T-cell (primary cell): ENCODE measurements at regions not wholly inside any gene's neighbourhood (a gene's known extent, or its start where the extent isn't known, plus 50 kb on each side); places are given as distances from the start of the nearest gene placed in this dataset.

Experiments used
- ATAC-seq, 4 experiments: fragments of 200-7000 bp in 3 of 4; fragments of 150-1000 bp in 1 of 4; cut with Tn5 transposase; replicated peaks in 1 of 4; 1 replicate in 3 of 4; 2 replicates in 1 of 4; pipeline ENCODE4 v1.10.0; 2021; ENCODE audit warnings: moderate library complexity in 3 of 4, mild to moderate bottlenecking in 2 of 4, moderate number of reproducible peaks in 1 of 4
- CTCF ChIA-PET, 2 donors: fragments of 300-600 bp; sonication (Branson Sonifier 250); formaldehyde crosslinking; loops; one replicate each; lab custom pipeline; 2022; ENCODE audit warnings: antibody characterized with exemption in 2 of 2; lab: Charles Lee
- POLR2A ChIA-PET, 2 donors: fragments of 300-600 bp; sonication (Branson Sonifier 250); formaldehyde crosslinking; loops; one replicate each; lab custom pipeline; 2022; ENCODE audit warnings: antibody characterized with exemption in 2 of 2; lab: Charles Lee
- DNase-seq, 35 experiments: peaks; one replicate each; pipeline versions ENCODE4 v3.0.0 to v3.0.0-alpha.2; 2013 to 2023
- H3K27ac ChIP-seq: one replicate; pipeline ENCODE4 v1.5.1; 2013; ENCODE audit warnings: low read length
- H3K27me3 ChIP-seq, 2 experiments: replicated peaks in 1 of 2; 1 replicate in 1 of 2; 2 replicates in 1 of 2; pipeline versions ENCODE4 v1.6.1 to v1.7.0; 2013; ENCODE audit warnings: low read length in 1 of 2, mixed read lengths in 1 of 2; ENCODE audit not compliant: control insufficient read depth in 2 of 2, insufficient read depth in 2 of 2; ENCODE audit errors: extremely low read depth in 1 of 2
- H3K36me3 ChIP-seq, 2 donors: 1 replicate in 1 of 2; 2 replicates in 1 of 2; pipeline versions ENCODE4 v1.6.1 to v1.7.0; 2013; ENCODE audit warnings: low read length in 1 of 2; ENCODE audit not compliant: control insufficient read depth in 2 of 2, insufficient read depth in 1 of 2; ENCODE audit errors: extremely low read depth in 1 of 2
- H3K4me1 ChIP-seq, 2 experiments: 1 replicate in 1 of 2; 2 replicates in 1 of 2; pipeline versions ENCODE4 v1.6.1 to v1.7.0; 2013; ENCODE audit warnings: low read length in 2 of 2, mixed read lengths in 1 of 2; ENCODE audit not compliant: insufficient read depth in 2 of 2, control insufficient read depth in 1 of 2; ENCODE audit errors: extremely low read depth in 1 of 2
- H3K4me3 ChIP-seq, 2 donors: 1 replicate in 1 of 2; 2 replicates in 1 of 2; pipeline versions ENCODE4 v1.5.1 to v1.7.0; 2013; ENCODE audit warnings: mild to moderate bottlenecking in 2 of 2, low read length in 1 of 2, moderate library complexity in 1 of 2; ENCODE audit not compliant: control insufficient read depth in 1 of 2; ENCODE audit errors: extremely low read depth in 1 of 2
- H3K9me3 ChIP-seq: 2 replicates; pipeline ENCODE4 v1.7.0; 2013
- H3K27ac Mint-ChIP-seq, 2 donors: one replicate each; pipeline ENCODE4 v1.8.0; 2020 to 2021; ENCODE audit warnings: mild to moderate bottlenecking in 2 of 2, mixed read lengths in 2 of 2
- H3K27me3 Mint-ChIP-seq, 2 donors: one replicate each; pipeline ENCODE4 v1.8.0; 2021 to 2022; ENCODE audit warnings: mixed read lengths in 2 of 2
- H3K36me3 Mint-ChIP-seq: one replicate; pipeline ENCODE4 v1.8.0; 2021; ENCODE audit warnings: mixed read lengths
- H3K4me1 Mint-ChIP-seq, 3 donors: one replicate each; pipeline ENCODE4 v1.8.0; 2020 to 2022; ENCODE audit warnings: mixed read lengths in 3 of 3, mild to moderate bottlenecking in 1 of 3
- H3K4me3 Mint-ChIP-seq, 3 donors: one replicate each; pipeline ENCODE4 v1.8.0; 2020 to 2022; ENCODE audit warnings: mild to moderate bottlenecking in 3 of 3, mixed read lengths in 3 of 3, moderate library complexity in 3 of 3
- H3K9me3 Mint-ChIP-seq, 3 donors: one replicate each; pipeline ENCODE4 v1.8.0; 2020 to 2022; ENCODE audit warnings: mixed read lengths in 3 of 3
- WGBS: methylation state at CpG from one replicate; pipeline ENCODE4 v1.1.5; 2013; ENCODE audit warnings: missing lambda C conversion rate; ENCODE audit not compliant: insufficient coverage; 5-methylcytosine and 5-hydroxymethylcytosine counted together

DNA sequence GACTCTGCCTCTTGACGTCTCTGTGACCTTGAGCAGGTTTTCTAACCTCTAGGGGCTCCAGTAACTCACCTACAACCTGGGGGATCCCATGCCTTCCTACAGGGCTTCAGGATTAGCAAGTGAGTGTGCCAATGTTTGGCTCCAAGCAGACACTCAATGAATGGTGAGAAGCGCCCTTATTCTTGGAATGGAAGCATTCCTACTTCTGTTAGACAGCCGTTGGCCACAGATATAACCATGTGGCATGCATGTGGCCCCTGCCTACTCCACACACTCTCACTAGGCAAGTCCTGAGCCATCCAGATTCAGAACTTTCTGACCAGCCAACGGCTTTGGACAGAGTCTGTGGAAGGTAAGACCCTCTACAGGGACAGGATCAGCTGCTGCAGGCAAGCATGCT, 108.9 kb upstream of the LYZL2 start:
- ATAC-seq: no peak
- CTCF ChIA-PET: no interaction called here
- H3K4me1 Mint-ChIP-seq: peaks cover 0 to 2% (median 0%) of the 10 kb centered on the region in 3 donors

DNA sequence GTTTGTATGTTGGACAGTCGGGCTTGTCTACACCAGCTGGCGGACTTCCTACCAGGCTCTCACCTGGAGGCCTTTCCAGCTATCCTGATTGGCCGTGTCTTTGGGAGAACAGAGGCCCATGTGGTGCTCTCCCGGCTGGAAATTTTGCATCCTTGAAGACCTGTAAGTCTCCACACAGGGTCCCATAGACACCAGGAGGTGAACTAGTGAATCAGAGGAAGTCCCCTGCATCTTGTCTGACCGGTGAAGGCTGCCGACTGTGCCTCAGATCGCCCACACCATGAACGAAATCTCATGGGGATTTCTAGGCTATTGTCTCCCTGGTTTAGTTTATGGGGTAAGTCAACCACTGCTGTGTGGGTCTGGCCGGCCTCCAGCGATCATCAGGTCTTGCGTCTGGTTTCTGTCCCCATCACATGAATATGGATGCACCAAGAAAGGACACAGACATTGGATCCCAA, 108.4 kb upstream of the LYZL2 start:
- H3K9me3 ChIP-seq: no peaks in the 10 kb centered on the region
- H3K4me3 ChIP-seq: no peak overlapping the region
- H3K36me3 ChIP-seq: no peaks in the 10 kb centered on the region
- CTCF ChIA-PET: no interaction called here
- Mint-ChIP-seq H3K9me3 (no peaks in the 10 kb centered on the region), H3K36me3 (no peaks in the 10 kb centered on the region), H3K4me3 (no peak overlapping the region), H3K27ac (no peak overlapping the region), H3K27me3 (peaks cover 10 to 11% of the 10 kb centered on the region in 2 donors), H3K4me1 (peaks cover 0 to 2% (median 0%) of the 10 kb centered on the region in 3 donors)
- no peak overlapping the region for H3K27ac ChIP-seq
- DNase-seq: no peak
- POLR2A ChIA-PET: no interaction called here
- no peak for ATAC-seq
- peaks cover 0 to 25% of the 10 kb centered on the region in 2 experiments for H3K27me3 ChIP-seq
- no peaks in the 10 kb centered on the region for H3K4me1 ChIP-seq
- WGBS: 72% methylated on average over 7 of the region's 11 CpGs

More for the DNA sequence above, 108.9 kb upstream of the LYZL2 start:
- H3K9me3 ChIP-seq: no peaks in the 10 kb centered on the region
- no peak for DNase-seq
- Mint-ChIP-seq H3K27ac (no peak overlapping the region), H3K27me3 (peaks cover 10 to 11% of the 10 kb centered on the region in 2 donors), H3K4me3 (no peak overlapping the region), H3K9me3 (no peaks in the 10 kb centered on the region), H3K36me3 (no peaks in the 10 kb centered on the region)
- 79% methylated on average over 4 of the region's 4 CpGs for WGBS
- no peak overlapping the region for H3K4me3 ChIP-seq
- H3K27me3 ChIP-seq: peaks cover 0 to 25% of the 10 kb centered on the region in 2 experiments
- no peaks in the 10 kb centered on the region for H3K4me1 ChIP-seq
- POLR2A ChIA-PET: no interaction called here
- H3K27ac ChIP-seq: no peak overlapping the region
- H3K36me3 ChIP-seq: no peaks in the 10 kb centered on the region

DNA sequence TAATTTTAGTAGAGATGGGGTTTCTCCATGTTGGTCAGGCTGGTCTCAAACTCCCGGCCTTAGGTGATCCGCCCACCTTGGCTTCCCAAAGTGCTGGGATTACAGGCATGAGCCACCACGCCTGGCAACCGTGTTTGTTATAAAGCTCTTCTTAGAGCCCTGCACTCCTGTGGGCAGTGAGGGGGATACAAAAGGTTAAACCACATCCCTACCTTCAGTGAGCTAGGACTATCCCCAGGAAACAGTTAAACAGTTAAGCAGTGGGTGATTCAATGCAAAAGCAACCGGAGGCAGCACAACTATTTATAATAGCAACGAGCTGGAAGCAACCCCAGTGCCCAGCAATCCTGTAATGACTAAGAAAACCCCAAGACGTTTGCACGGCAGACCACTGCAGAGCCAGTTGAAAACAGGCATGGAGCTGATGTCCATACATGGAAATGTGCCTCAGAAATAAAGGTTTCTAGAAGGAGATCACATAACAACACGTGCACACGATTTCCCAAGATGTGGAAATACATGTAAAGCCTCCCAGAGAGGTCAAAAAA, 107.2 kb upstream of the LYZL2 start:
- H3K9me3 Mint-ChIP-seq: no peaks in the 10 kb centered on the region
- peaks cover 10 to 11% of the 10 kb centered on the region in 2 donors for H3K27me3 Mint-ChIP-seq
- ChIA-PET CTCF (interaction anchor here in 1 of 2 donors (0.7 kb wide), 1 partner anchor 13 kb away, joined by 3 read pairs; no protein-coding TSS in a partner anchor), POLR2A (interaction anchor here in 1 of 2 donors (0.6 kb wide), 1 partner anchor 363 kb away, joined by 3 read pairs; no protein-coding TSS in a partner anchor)
- no peaks in the 10 kb centered on the region for H3K36me3 ChIP-seq
- H3K4me3 ChIP-seq: no peak overlapping the region
- WGBS: 17% methylated on average over 4 of the region's 10 CpGs
- H3K4me1 Mint-ChIP-seq: no peaks in the 10 kb centered on the region
- no peak for ATAC-seq
- H3K27me3 ChIP-seq: peaks cover 0 to 25% of the 10 kb centered on the region in 2 experiments
- DNase-seq: no peak
- no peaks in the 10 kb centered on the region for H3K36me3 Mint-ChIP-seq
- no peaks in the 10 kb centered on the region for H3K4me1 ChIP-seq
- H3K9me3 ChIP-seq: no peaks in the 10 kb centered on the region
- H3K27ac ChIP-seq: no peak overlapping the region
- H3K4me3 Mint-ChIP-seq: no peak overlapping the region
- H3K27ac Mint-ChIP-seq: no peak overlapping the region

DNA sequence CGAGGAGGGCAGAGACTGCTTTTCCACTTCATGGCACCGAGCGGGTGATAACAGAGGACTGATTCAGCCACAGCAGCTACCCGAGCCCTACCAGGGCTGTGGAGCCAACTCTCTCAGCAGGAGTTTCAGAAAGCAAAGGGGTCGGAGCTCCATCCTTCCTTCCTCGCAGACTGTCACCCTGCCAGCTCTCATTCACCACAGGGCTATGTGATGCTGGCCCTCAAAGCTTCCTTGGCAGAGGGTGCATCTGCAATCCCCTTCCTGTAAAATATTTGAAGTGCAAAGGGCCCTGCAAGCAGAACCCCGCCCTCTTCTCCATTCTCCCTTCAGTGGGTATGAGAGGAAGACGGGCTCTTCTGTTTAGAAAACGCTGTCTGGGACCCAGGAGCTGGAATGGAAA, 105.3 kb upstream of the LYZL2 start:
- no peaks in the 10 kb centered on the region for H3K4me1 Mint-ChIP-seq

DNA sequence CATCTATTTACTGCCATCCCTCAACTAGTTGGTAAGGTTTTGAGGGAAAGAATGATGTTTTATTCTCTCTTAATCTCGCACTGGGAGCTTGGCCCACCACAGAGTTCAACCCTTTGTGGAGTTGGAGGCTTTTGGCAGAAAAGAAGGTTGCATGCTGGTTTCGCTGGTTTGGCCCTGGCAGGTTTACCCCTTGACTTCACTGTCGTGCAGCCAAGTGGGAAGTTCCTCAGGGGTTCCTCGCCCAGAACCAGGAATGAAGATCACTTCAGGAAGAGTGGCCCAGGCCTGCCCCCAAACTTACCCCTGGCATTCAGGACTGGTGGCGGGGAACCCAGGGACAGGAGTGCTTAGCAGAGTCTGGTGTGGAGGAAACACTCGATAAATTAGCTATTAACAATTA, 103.1 kb upstream of the LYZL2 start:
- Histone ChIP-seq H3K27ac (no peak overlapping the region), H3K4me3 (no peak overlapping the region), H3K4me1 (peaks cover 0 to 1% of the 10 kb centered on the region in 2 experiments), H3K36me3 (no peaks in the 10 kb centered on the region), H3K27me3 (peaks cover 0 to 13% of the 10 kb centered on the region in 2 experiments), H3K9me3 (no peaks in the 10 kb centered on the region)
- H3K4me3 Mint-ChIP-seq: no peak overlapping the region
- no peak for DNase-seq
- ChIA-PET CTCF (interaction anchor here in 1 of 2 donors (0.6 kb wide), 1 partner anchor 45 kb away, joined by 3 read pairs; no protein-coding TSS in a partner anchor), POLR2A (no interaction called here)
- H3K27me3 Mint-ChIP-seq: peaks cover 5 to 11% of the 10 kb centered on the region in 2 donors
- 98% methylated on average over 4 of the region's 6 CpGs for WGBS
- no peaks in the 10 kb centered on the region for H3K36me3 Mint-ChIP-seq
- H3K27ac Mint-ChIP-seq: no peak overlapping the region
- no peak for ATAC-seq
- no peaks in the 10 kb centered on the region for H3K4me1 Mint-ChIP-seq
- no peaks in the 10 kb centered on the region for H3K9me3 Mint-ChIP-seq

More for the DNA sequence above, 105.3 kb upstream of the LYZL2 start:
- DNase-seq (no peak), ATAC-seq (no peak)
- H3K27ac Mint-ChIP-seq: no peak overlapping the region
- Histone ChIP-seq H3K27me3 (peaks cover 0 to 25% of the 10 kb centered on the region in 2 experiments), H3K4me3 (no peak overlapping the region), H3K36me3 (no peaks in the 10 kb centered on the region), H3K9me3 (no peaks in the 10 kb centered on the region), H3K4me1 (no peaks in the 10 kb centered on the region), H3K27ac (no peak overlapping the region)
- WGBS: 55% methylated on average over 5 of the region's 9 CpGs
- H3K4me3 Mint-ChIP-seq: no peak overlapping the region
- ChIA-PET POLR2A (no interaction called here), CTCF (no interaction called here)
- peaks cover 5 to 11% of the 10 kb centered on the region in 2 donors for H3K27me3 Mint-ChIP-seq
- no peaks in the 10 kb centered on the region for H3K36me3 Mint-ChIP-seq
- H3K9me3 Mint-ChIP-seq: no peaks in the 10 kb centered on the region

DNA sequence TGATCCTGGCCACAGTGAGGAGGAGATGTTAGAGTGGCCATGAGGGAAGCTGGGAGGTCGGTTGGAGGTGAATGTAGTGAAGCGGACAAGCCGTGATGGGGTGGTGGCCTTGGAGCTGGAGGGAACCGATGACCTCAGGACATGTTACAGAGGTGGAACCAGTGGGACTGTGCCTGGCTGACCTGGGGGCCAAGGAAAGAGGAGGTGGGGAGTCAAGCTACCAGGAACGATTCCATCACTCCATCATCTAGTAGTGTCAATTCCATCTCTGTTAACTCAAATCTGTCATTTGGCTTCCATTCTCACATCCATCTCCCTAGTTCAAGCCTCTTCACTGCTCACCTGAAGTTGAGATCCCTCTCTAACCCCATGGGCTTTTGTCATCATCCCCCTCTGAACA, 102.4 kb upstream of the LYZL2 start:
- POLR2A ChIA-PET: no interaction called here
- Mint-ChIP-seq H3K4me3 (no peak overlapping the region), H3K9me3 (no peaks in the 10 kb centered on the region), H3K27me3 (peaks cover 3 to 9% of the 10 kb centered on the region in 2 donors), H3K36me3 (no peaks in the 10 kb centered on the region), H3K4me1 (no peaks in the 10 kb centered on the region), H3K27ac (no peak overlapping the region)
- no peak overlapping the region for H3K4me3 ChIP-seq
- H3K27ac ChIP-seq: no peak overlapping the region
- ATAC-seq (no peak), DNase-seq (no peak)
- CTCF ChIA-PET: interaction anchor here in 1 of 2 donors (0.6 to 1.3 kb wide), 2 partner anchors 44 to 45 kb away, joined by 3 to 4 read pairs; no protein-coding TSS in a partner anchor
- WGBS: 92% methylated on average over 4 of the region's 5 CpGs
- no peaks in the 10 kb centered on the region for H3K9me3 ChIP-seq
- no peaks in the 10 kb centered on the region for H3K36me3 ChIP-seq
- peaks cover 0 to 6% of the 10 kb centered on the region in 2 experiments for H3K4me1 ChIP-seq
- peaks cover 0 to 12% of the 10 kb centered on the region in 2 experiments for H3K27me3 ChIP-seq
